Stimulated activated CD4-positive, alpha-beta T cell treated with anti-CD3 and anti-CD28 coated beads, Interleukin-1b, Interleukin-23, amount 100 ng/mL, for 4 hours (primary cell): ENCODE measurements at regions not wholly inside any gene's neighbourhood (a gene's known extent, or its start where the extent isn't known, plus 50 kb on each side); places are given as distances from the start of the nearest gene placed in this dataset.
"Not testable (repeated sequence)": the region's sequence is repeated elsewhere in the genome, so short reads cannot be mapped to it uniquely, and the experiment has no call there.

ENCODE experiments used
- DNase-seq, 2 donors: peaks; one replicate each; pipeline ENCODE4 v3.0.0-alpha.2; 2020; ENCODE audit warnings: low read depth in 2 of 2

DNA sequence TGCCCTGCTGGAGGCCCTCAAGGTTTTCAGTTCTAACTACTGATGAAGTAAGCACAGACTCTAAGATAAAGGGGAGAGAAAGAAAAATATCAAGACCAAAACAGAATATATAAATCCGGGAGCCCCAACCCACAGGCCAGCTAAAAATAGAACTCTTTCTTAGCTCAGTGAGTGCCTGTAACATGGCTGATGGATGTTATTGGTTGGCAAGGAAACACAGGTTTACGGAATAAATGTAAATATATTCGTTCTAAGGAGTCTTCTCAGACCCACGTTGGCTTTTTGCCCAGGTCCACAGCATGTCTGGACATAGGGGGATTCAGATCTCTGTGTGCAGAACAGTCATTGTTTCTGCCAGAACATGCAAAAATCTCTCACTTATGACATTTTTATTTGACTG lies 139.0 kb upstream of the SERPINE2 start:
- no peak for DNase-seq

DNA sequence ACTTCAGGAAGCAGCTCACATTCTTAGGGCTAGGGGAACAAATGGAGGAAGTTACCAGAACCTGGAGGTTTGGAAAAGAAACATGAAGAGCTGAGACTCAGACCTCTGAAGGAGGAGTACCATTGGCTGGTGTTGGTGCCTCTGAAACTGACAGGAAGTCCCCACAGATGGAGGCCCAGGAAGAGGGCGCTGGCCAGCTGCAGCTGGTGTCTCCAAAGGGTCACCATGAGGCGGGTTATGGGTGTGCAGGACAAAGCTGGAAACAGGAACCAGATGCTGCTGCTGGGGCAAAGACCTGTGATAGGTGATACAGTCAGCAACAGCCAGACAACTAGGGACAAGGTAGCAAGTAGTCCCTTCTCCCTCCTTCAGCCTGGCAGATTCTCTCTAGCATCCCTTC lies 136.5 kb upstream of the SERPINE2 start:
- DNase-seq, result no peak

DNA sequence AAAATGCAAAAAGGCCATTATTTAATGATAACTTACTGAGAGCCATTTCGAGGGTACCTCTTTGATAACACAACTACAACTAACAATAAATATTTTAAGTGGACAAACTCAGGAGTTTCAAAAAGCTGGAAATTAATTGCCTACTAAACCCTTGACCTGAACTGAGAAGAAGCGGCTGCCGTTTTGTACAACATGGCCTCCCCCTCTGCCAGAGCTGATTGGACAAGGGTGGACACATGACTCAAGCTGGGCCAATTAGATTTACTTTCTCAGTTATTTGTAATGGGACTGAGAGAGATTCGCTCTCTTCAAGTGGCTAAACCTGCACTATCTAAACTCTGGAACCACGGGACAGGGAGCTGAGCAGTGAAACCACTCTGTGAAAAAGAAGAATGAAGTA lies 135.9 kb upstream of the SERPINE2 start:
- DNase-seq, result no peak

DNA sequence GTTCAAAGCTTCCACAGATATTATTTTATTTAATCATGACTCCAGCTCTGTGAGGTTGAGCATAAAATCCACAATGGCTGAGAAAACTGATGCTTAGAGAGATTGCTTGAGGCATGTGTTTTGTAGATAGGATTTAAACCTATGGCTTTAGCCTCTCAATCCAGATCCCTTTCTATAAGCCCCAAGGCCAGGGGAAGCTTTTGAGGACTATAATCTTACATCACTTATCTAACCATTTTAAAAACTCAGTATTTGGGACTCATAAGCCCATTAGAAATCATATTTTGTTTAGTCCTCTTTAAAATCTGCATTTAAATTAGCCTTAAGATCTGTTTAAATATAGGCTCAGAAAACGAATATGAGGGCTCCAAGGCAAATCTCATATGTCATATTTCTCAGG lies 135.4 kb upstream of the SERPINE2 start:
- no peak for DNase-seq

DNA sequence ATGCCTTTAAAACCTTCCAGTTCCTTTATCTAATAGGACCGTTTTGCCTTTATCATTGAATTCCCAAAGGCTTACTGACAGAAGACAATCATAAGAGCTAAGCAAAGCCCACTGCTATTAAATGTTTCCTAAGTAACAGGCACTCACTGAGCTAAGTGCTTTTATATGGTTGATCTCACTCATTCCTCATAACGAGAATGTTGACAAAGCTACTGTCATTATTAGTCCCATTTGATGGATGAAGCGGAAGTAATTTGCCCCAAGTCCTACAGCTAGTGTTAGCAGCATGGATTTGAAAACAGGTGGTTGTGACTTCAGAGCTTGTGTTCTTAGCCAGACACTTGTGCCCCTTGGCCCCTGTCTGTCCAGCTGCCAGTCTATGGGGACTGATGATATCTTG lies 134.8 kb upstream of the SERPINE2 start:
- no peak for DNase-seq

DNA sequence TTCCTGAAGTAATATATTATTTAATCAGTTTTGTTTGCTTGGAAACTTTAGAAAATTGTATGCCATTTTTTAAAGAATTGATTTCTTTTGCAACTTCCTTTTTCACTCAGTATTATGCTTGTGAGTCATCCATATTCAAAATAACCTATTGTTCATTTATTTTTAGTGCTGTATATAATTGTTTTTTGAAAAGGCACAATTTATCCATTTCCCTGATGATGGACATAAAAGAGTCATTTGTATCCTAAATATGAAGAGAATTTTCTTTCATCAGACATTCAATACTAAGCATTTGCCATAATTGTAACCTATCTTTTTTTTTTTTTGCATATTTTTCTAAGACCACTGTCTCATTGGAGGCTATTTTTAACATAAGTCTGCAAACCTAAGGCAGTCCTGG lies 134.1 kb upstream of the SERPINE2 start:
- no peak for DNase-seq

DNA sequence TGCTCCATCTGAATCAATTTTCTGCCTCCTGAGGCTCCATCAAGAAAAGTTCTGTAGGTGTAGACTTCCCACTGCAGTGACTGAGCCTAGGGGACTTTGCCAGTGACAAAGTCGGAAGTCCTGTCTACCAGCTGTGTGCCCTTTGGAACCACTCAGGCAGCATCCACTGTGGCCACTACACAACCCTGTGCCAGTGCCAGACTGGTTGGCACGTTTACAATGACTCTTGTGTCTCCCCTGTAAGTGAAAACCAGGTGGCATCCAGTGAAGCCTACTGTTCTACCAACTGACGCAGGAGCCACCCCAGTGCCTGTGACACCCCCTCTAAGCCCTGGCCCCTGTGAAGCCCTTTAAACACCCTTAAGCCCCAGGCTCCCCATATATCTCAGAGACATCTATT lies 132.1 kb upstream of the SERPINE2 start:
- DNase-seq, result no peak

DNA sequence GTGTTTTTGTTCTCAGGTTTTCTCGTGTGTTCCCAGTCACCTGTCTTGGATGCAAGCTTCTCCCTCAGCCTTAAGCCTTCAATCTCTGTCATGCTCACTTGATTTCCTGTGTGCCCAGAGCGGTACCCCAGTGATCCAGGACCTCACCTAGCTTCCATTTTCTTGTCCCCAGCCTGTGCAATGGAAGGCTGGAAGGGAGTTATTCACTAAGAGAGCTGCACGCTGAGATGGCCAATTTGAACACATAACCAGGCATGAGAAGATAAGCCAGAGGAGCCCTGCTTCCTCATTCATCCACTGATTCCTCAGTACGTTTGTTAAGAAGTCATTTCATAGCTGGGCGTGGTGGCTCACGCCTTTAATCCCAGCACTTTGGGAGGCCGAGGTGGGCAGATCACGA lies 130.8 kb upstream of the SERPINE2 start:
- DNase-seq, result no peak

DNA sequence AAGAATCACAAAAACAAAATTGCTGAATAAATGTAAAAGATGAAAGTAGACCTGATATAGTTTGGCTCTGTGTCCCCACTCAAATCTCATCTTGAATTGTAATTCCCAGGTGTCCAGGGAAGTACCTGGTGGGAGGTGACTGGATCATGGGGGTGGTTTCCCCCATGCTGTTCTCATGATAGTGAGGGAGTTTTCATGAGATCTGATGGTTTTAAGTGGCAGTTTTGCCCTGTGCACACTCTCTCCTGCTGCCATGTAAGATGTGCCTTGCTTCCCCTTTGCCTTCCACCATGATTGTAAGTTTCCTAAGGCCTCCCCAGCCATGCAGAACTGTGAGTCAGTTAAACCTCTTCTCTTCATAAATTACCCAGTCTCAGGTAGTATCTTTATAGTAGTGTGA lies 128.7 kb upstream of the SERPINE2 start:
- not testable (repeated sequence) for DNase-seq

DNA sequence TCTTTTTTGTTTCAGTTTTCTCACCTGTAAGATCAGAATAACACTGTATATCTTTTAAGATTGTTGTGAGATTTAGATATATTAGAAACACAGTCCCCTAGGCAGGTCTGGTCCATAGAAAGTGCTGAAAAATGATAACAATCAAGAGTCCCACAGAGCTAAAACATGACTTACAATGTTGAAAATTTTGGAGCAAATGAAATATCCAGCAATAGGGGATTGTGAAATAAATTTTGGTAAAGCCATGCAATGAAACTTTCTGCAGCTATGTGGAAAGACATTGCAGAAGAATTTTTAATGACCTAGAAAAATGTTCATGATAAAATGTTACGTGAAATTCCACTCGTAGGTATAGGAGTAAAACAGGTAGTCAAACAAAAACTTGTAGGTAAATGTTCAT lies 127.6 kb upstream of the SERPINE2 start:
- no peak for DNase-seq

DNA sequence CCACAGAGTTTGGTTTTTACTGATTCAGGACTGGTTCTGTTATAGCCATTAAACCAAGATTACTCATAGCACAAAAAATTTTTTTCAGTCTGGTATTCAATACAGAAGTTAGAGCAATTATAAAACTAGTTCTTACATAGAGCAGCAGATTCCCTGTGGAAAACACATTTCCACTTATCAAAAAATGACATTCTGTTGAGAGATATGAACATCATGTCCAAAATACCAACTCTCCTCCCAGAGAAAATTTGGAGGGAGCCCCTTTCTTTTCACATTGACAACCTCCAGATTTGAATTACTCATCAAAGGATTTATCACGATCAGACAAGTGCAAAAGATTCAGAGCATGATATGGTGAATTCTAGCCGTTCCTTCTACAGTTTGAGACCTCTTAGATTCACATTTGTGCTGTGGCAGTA lies 126.8 kb upstream of the SERPINE2 start:
- no peak for DNase-seq

DNA sequence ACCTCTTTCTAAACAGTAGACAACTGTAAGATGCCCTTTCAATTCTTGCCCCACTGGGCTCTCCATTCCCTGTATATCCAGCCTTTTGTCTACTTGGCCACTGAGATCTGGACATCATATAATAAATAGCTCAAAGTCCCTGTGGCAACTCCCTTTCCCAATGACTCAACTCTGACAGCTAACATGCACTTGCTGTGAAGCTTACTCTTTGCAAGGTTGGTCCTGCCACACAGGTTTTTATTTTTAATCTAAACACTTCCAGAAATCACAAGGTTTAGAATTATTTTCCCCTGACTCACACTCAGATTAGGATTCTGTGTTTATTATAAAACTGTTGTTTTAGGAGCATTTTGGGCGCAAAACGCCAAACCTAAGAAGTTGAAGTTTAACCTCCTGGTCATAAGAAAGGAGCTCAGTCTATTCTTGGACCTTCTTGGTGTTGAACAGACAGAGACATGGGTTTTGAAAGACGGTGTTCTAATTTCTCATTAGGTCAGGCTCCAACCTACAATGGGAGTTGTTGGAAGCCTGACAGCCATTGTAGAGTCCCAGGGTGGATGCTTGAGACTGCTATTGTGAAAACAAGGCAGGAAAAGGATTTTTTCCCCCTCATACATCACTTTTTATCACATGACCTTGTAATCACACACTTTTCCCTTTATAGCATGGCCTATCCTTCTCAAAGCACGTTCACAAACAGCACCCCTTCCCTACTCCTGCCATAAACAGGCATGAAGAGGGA lies 124.7 kb upstream of the SERPINE2 start:
- DNase-seq, result no peak

DNA sequence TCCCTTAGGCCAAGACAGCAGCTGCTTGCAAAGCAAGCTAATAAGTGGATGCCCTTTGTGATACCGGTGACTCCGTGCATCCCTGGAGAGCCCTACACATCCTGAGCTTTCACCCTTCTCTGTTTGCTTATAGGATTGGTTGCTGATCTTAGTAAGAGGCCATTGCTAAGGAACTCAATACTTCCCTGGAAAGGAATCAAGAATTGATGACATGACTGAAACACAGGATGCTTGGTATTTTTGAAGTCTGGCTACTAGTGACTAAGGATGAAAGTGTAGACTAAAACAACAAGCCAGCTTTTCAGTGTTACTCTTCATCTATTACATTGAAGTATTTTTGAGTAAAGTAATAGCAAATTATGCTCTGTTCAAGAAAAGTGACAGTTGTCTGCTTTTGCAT lies 123.0 kb upstream of the SERPINE2 start:
- no peak for DNase-seq

DNA sequence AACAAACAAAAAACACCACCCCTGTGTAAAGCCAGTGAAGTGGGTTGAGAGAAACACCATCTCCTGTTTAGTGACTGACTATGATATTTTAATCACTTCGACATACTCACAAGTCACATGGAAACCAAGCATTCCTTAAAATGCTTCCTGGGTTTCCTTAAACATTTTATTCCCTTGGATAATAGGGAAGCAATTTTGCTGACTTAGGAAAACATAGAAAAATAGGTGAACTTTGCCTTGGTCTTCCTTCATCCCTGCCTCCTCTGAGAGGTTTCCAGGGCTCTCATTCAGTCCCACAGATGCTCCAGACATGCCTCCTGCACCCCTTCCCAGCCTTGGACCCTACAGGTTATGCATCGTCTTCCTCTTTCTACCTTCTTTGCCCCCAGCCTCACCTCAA lies 122.6 kb upstream of the SERPINE2 start:
- no peak for DNase-seq

DNA sequence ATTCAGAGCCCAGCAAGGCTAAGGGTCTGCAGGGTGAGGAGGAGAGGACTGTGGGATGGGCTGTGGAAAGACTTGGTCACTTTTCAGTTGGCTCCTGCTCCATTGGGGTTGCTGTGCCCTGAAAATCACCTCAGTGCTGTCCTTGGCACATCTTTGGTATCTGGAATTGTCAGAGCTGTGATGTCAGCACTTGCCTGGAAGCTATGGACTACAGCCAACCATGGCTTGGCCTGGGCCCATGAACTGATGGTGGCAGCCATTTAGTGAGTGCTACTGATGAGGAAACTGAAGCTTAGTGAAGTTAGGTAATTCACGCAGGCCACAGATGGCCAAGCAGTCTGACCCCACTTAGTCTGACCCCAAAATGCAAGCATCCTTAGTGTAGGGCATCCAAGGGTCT lies 121.8 kb upstream of the SERPINE2 start:
- no peak for DNase-seq

DNA sequence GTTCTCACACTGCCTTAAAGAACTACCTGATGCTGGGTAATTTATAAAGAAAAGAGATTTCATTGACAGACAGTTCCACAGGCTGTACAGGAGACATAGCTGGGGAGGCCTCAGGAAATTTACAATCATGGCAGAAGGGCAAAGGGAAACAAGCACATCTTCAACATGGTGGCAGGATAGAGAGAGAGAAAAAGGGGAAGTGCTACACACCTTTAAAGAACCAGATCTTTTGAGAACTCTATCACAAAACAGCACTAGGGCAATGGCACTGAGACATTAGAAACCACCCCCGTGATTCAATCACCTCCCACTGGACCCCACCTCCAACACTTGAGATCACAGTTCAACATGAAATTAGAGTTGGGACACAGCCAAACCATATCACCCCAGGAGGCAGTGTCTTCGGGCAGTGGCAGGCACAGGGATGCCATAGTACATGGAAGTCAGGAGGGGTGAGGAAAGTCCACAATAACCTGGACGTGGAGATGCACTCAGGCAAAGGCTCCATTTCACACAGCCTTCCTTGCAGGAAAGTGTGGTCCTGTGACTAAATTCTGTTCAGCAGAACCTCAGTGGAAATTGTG lies 120.4 kb upstream of the SERPINE2 start:
- DNase-seq, result no peak

DNA sequence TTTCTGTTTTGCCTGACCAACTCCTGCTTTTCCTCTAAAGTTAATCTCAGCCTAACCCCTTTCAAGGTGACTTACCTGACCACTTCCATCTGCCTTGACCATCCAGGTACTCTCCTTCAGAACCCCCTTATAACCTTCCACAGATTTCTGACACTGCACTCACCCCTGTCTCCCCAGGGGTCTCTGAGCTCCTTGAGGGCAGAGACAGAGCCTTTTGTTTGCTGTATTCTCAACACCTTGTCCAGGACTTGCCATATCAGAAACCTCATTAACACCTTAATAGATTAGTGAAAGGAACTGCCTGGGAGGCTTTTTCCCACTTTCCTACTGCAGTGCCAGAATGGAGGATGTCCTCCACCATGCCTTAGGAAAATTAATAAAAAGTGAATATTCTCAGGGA lies 119.7 kb upstream of the SERPINE2 start:
- no peak for DNase-seq

DNA sequence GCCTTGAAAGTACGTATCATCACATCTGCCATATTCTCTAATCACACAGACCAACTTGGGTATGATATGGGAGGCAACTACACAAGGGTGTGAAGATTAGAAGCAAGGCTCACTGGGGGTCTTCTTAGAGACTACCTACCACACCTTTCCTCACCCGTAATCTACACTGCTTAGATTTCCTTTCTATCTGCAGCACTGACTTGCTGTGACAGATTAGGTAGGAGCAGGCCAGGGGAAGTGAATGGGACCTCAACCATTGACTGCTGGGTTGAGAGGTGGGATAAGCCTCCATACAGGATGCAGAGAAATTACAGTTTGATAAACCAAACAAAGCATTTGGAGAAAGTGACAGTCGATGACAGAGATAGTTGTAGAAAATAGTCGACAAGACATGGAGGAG lies 119.0 kb upstream of the SERPINE2 start:
- DNase-seq, result no peak

DNA sequence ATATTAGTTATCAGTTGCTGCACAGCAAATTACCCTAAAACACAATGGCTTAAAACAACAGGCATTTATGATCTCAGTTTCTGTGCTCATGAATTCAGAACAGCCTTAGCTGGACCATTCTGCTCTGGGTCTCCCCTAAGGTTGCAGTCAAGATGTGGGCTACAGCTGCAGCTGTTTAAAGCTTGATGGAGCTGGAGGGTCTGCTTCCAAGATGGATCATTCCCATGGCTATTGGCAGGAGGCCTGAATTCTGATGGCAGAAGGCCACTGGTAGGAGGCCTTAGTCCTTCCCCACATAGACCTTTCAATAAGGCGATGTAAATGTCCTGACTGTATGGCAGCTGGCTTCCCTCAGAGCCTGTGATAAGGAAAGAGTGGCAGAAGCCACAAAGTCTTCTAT lies 118.6 kb upstream of the SERPINE2 start:
- DNase-seq, result no peak

DNA sequence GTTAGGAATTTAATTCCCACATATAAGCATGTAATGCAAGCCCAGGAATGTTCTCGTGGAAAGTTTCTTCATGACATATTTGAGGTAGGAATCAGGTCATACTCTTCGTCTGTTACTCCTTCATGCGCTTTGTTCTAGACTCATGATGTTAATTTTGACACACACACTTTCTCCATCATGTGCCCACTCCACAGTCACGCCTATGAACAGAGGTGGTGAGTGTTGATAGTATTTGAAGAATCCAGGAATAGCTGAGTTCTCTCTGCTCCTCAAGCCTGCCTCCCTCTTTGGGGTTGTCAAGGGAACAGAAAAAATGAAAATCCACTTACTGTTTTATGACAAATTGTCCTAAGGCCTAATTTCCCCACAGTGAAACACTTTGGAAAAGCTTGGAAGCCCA lies 117.3 kb upstream of the SERPINE2 start:
- DNase-seq, result no peak

DNA sequence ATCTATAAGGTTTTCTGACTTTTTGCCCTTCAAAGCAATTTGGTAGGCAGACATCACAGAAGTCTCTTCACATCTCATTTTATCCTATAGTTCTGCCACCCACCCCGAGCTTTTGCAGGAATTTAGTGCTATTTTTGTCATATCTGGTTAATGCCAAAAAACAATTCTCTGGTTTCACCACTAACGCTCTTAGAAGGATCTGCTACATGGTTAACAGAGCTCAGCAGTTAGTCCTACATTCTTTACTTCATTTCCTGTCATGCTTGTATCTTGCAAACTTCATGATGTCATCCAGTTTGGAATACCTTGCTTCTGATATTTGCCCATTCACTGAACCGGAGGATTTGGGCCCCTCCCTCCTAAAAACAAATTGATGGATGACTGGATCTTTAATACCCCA lies 116.8 kb upstream of the SERPINE2 start:
- no peak for DNase-seq

DNA sequence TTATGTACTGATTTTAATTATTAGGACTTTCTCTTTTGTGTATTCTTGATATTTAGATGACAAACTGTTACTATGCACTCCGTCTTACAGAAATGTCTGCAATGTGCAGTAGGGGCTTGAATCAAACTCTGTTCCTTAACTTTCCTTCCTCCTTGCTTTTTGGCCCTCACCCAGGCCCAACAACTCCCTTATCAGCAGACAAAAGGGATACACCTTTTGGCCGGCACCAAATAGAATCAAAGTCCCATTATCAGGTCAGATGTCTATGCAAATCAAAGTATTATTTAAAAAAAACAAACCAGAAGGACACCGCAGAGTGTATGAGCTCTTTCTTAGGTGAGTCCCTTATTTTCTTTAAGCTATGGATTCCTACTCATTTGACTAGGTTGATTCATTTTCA lies 116.3 kb upstream of the SERPINE2 start:
- no peak for DNase-seq

DNA sequence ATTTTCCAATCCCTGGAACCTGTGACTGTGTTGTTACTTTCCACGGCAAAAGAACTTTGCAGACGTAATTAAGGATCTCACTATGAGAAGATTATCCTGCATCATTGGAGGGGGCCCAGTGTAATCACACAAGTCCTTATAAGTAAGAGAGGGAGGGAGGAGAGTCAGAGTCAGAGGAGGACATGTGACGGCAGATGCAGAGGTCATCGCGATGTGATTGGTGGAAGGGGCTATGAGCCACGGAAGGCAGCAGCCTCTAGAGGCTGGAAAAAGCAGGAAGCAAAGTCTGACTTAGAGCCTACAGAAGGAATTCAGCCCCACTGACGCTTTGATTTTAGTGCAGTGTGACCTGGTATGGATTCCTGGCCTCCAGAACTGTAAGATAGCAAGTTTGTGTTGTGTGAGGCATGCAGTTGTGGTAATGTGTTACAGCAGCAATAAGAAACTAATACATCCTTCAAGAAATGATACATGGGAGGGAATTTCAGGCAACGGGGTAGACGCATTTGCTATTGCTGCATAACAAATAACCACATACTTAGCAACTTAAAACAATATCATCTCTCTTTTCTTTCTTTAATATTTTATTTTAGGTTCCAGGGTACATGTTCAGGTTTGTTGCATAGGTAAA lies 112.7 kb upstream of the SERPINE2 start:
- DNase-seq, result no peak

DNA sequence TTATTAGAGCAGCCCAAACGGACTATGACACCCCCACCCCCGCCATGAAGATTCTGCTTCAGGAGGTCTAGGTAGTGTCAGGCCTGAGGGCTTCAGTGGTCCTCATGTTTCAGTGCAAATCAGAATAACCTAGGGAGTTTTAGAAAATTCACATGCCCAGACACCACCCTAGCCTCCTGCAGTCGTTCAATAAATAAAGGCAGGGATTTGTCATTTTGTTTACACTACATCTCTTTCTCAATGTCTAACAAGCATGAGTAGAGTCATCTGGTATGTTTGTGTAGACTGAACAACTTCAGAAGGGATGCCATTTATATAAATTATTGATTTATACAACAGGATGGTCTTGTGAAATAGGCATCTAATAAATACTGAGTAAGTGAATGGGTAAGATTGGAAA lies 112.1 kb upstream of the SERPINE2 start:
- no peak for DNase-seq
